CD4-positive, alpha-beta T cell (primary cell): ENCODE measurements at regions not wholly inside any gene's neighbourhood (a gene's known extent, or its start where the extent isn't known, plus 50 kb on each side); places are given as distances from the start of the nearest gene placed in this dataset.
"Not testable (repeated sequence)": the region's sequence is repeated elsewhere in the genome, so short reads cannot be mapped to it uniquely, and the experiment has no call there.

Experiments
- ATAC-seq: fragments of 200-7000 bp; cut with Tn5 transposase; one replicate; pipeline ENCODE4 v1.10.0; 2022; ENCODE audit warnings: mild to moderate bottlenecking; ENCODE audit not compliant: poor library complexity
- CTCF ChIA-PET: fragments of 350-600 bp; sonication (Branson Sonifier 250); formaldehyde crosslinking; loops from one replicate; lab custom pipeline; 2021; ENCODE audit warnings: antibody characterized with exemption, inconsistent platforms; lab: Charles Lee
- POLR2A ChIA-PET: fragments of 350-600 bp; sonication (Branson Sonifier 250); formaldehyde crosslinking; loops from one replicate; lab custom pipeline; 2021; ENCODE audit warnings: antibody characterized with exemption, inconsistent platforms; lab: Charles Lee
- DNase-seq, 14 experiments: peaks; one replicate each; pipeline ENCODE4 v3.0.0-alpha.2; 2013 to 2020; ENCODE audit warnings: mixed read lengths in 2 of 14
- H3K27ac ChIP-seq, 2 donors: one replicate each; pipeline versions ENCODE4 v1.5.1 to v1.7.0; 2013; ENCODE audit warnings: low read length in 2 of 2, low read depth in 1 of 2, mild to moderate bottlenecking in 1 of 2
- H3K27me3 ChIP-seq, 2 experiments: 1 replicate in 1 of 2; 2 replicates in 1 of 2; pipeline versions ENCODE4 v1.6.1 to v1.7.0; 2013; ENCODE audit warnings: low read length in 2 of 2, control low read depth in 1 of 2, mild to moderate bottlenecking in 1 of 2, moderate library complexity in 1 of 2; ENCODE audit not compliant: insufficient read depth in 2 of 2, control insufficient read depth in 1 of 2
- H3K36me3 ChIP-seq: one replicate; pipeline ENCODE4 v1.6.1; 2013; ENCODE audit warnings: low read length, control low read depth; ENCODE audit not compliant: insufficient read depth
- H3K4me1 ChIP-seq: one replicate; pipeline ENCODE4 v1.6.1; 2013; ENCODE audit warnings: low read length, control low read depth; ENCODE audit not compliant: insufficient read depth
- H3K4me3 ChIP-seq: one replicate; pipeline ENCODE4 v1.5.1; 2013; ENCODE audit warnings: mild to moderate bottlenecking, low read length, moderate library complexity
- H3K9me3 ChIP-seq, 2 experiments: 1 replicate in 1 of 2; 2 replicates in 1 of 2; pipeline versions ENCODE4 v1.6.1 to v1.7.0; 2013; ENCODE audit warnings: low read length in 2 of 2, mild to moderate bottlenecking in 2 of 2, control low read depth in 1 of 2, moderate library complexity in 1 of 2; ENCODE audit not compliant: control insufficient read depth in 1 of 2, insufficient read depth in 1 of 2
- H3K27ac Mint-ChIP-seq: one replicate; pipeline ENCODE4 v1.8.0; 2020; ENCODE audit warnings: mixed read lengths
- H3K27me3 Mint-ChIP-seq: one replicate; pipeline ENCODE4 v1.8.0; 2021; ENCODE audit warnings: mixed read lengths
- H3K36me3 Mint-ChIP-seq: one replicate; pipeline ENCODE4 v1.8.0; 2021; ENCODE audit warnings: low read depth, mixed read lengths
- H3K4me1 Mint-ChIP-seq: one replicate; pipeline ENCODE4 v1.8.0; 2021; ENCODE audit warnings: low read depth, mixed read lengths
- H3K4me3 Mint-ChIP-seq: one replicate; pipeline ENCODE4 v1.8.0; 2020; ENCODE audit warnings: mild to moderate bottlenecking, mixed read lengths
- H3K9me3 Mint-ChIP-seq: one replicate; pipeline ENCODE4 v1.8.0; 2020; ENCODE audit warnings: mixed read lengths
- CTCF ChIP-seq: fragments of 200-600 bp; IDR thresholded peaks from one replicate; pipeline ENCODE4 v1.8.0; 2022; ENCODE audit warnings: antibody characterized with exemption, mild to moderate bottlenecking
- intact Hi-C, 2 experiments: fragments of 100-400 bp; cut with DNase I in 1 of 2; cut with micrococcal nuclease in 1 of 2; formaldehyde crosslinking; loops; one replicate each; pipeline versions ENCODE4 v1.15.1 to v1.9.0; 2023 to 2025; cut with DNase I, micrococcal nuclease

GRCh38 chrX:109172091-109172602, 309.7 kb downstream of the GUCY2F start:
- Histone ChIP-seq H3K4me3 (no peak overlapping the region), H3K4me1 (no peaks in the 10 kb centered on the region), H3K27ac (no peak overlapping the region), H3K27me3 (no peaks in the 10 kb centered on the region), H3K36me3 (no peaks in the 10 kb centered on the region), H3K9me3 (peaks cover 4 to 14% of the 10 kb centered on the region in 2 experiments)
- no peaks in the 10 kb centered on the region for H3K9me3 Mint-ChIP-seq
- POLR2A ChIA-PET: no interaction called here
- H3K27me3 Mint-ChIP-seq: no peaks in the 10 kb centered on the region
- no peaks in the 10 kb centered on the region for H3K36me3 Mint-ChIP-seq
- DNase-seq (no peak), ATAC-seq (no peak)
- intact Hi-C loops: loop anchor here in 1 of 2 experiments (5.0 kb wide), 1 partner anchor 95 kb away; no protein-coding TSS in a partner anchor
- H3K4me1 Mint-ChIP-seq: no peaks in the 10 kb centered on the region
- no peak overlapping the region for H3K27ac Mint-ChIP-seq
- TF ChIP-seq CTCF: no peak
- CTCF ChIA-PET: no interaction called here
- no peak overlapping the region for H3K4me3 Mint-ChIP-seq

GRCh38 chrX:109155161-109155560, 326.7 kb downstream of the GUCY2F start:
- H3K9me3 ChIP-seq: no peaks in the 10 kb centered on the region
- no peak overlapping the region for H3K27ac ChIP-seq
- H3K27me3 Mint-ChIP-seq: no peaks in the 10 kb centered on the region
- H3K4me3 ChIP-seq: no peak overlapping the region
- no peak for TF ChIP-seq CTCF
- ChIA-PET POLR2A (no interaction called here), CTCF (no interaction called here)
- intact Hi-C loops: no loop called here
- DNase-seq: no peak
- H3K4me3 Mint-ChIP-seq: no peak overlapping the region
- H3K27me3 ChIP-seq: no peaks in the 10 kb centered on the region
- H3K36me3 ChIP-seq: no peaks in the 10 kb centered on the region
- no peaks in the 10 kb centered on the region for H3K4me1 ChIP-seq
- no peak overlapping the region for H3K27ac Mint-ChIP-seq
- ATAC-seq: no peak
- H3K36me3 Mint-ChIP-seq: no peaks in the 10 kb centered on the region
- no peaks in the 10 kb centered on the region for H3K4me1 Mint-ChIP-seq
- no peaks in the 10 kb centered on the region for H3K9me3 Mint-ChIP-seq

GRCh38 chrX:109144173-109144572, 337.7 kb downstream of the GUCY2F start:
- ATAC-seq, intact Hi-C loops, H3K27ac ChIP-seq, H3K4me3 Mint-ChIP-seq, H3K9me3 ChIP-seq, H3K36me3 ChIP-seq, H3K9me3 Mint-ChIP-seq, H3K27me3 ChIP-seq, DNase-seq, H3K4me3 ChIP-seq, H3K4me1 Mint-ChIP-seq, H3K36me3 Mint-ChIP-seq, POLR2A ChIA-PET, H3K4me1 ChIP-seq, CTCF ChIA-PET, H3K27me3 Mint-ChIP-seq, H3K27ac Mint-ChIP-seq: not testable (repeated sequence)

- Histone ChIP-seq H3K4me1 (no peaks in the 10 kb centered on the region), H3K4me3 (no peak overlapping the region), H3K27me3 (no peaks in the 10 kb centered on the region), H3K36me3 (no peaks in the 10 kb centered on the region), H3K9me3 (no peaks in the 10 kb centered on the region), H3K27ac (no peak overlapping the region)
- ATAC-seq: no peak
- no peaks in the 10 kb centered on the region for H3K9me3 Mint-ChIP-seq
- no peaks in the 10 kb centered on the region for H3K27me3 Mint-ChIP-seq
- intact Hi-C loops: no loop called here
- no peaks in the 10 kb centered on the region for H3K36me3 Mint-ChIP-seq
- ChIA-PET CTCF (no interaction called here), POLR2A (no interaction called here)
- DNase-seq: no peak
- H3K27ac Mint-ChIP-seq: no peak overlapping the region
- no peak overlapping the region for H3K4me3 Mint-ChIP-seq
- no peak for TF ChIP-seq CTCF
- no peaks in the 10 kb centered on the region for H3K4me1 Mint-ChIP-seq
Measured at GRCh38 chrX:109140463-109140862, 341.4 kb downstream of the GUCY2F start.
